Kidney tubule cell (primary cell): ENCODE measurements at regions not wholly inside any gene's neighbourhood (a gene's known extent, or its start where the extent isn't known, plus 50 kb on each side); places are given as distances from the start of the nearest gene placed in this dataset.

Source experiments
- DNase-seq: peaks from one replicate; pipeline ENCODE4 v3.0.0-alpha.2; 2018; ENCODE audit warnings: low spot score

GRCh38 chr1:187236676-187237075, 407.9 kb downstream of the PLA2G4A start:
- no peak for DNase-seq

- no peak for DNase-seq
Measured at GRCh38 chr1:187237542-187237941, 408.8 kb downstream of the PLA2G4A start.

GRCh38 chr1:187241971-187242370, 413.2 kb downstream of the PLA2G4A start:
- DNase-seq: no peak

- DNase-seq: peak; percentile 72
Measured at GRCh38 chr1:187244623-187245022, 415.9 kb downstream of the PLA2G4A start.

- DNase-seq: no peak
Measured at GRCh38 chr1:187245201-187245600, 416.5 kb downstream of the PLA2G4A start.

- no peak for DNase-seq
Measured at GRCh38 chr1:187249196-187249595, 420.4 kb downstream of the PLA2G4A start.

- no peak for DNase-seq
Measured at GRCh38 chr1:187252923-187253322, 424.2 kb downstream of the PLA2G4A start.

GRCh38 chr1:187257476-187257875, 428.7 kb downstream of the PLA2G4A start:
- no peak for DNase-seq

- peak; percentile 2 for DNase-seq
Measured at GRCh38 chr1:187261637-187262036, 432.9 kb downstream of the PLA2G4A start.

GRCh38 chr1:187262731-187263130, 434.0 kb downstream of the PLA2G4A start:
- DNase-seq: no peak

- DNase-seq: peak; percentile 53
Measured at GRCh38 chr1:187264995-187265602, 436.4 kb downstream of the PLA2G4A start.

- no peak for DNase-seq
Measured at GRCh38 chr1:187266051-187266450, 437.3 kb downstream of the PLA2G4A start.

GRCh38 chr1:187267827-187268226, 439.1 kb downstream of the PLA2G4A start:
- no peak for DNase-seq

- DNase-seq: no peak
Measured at GRCh38 chr1:187270256-187270655, 441.5 kb downstream of the PLA2G4A start.

GRCh38 chr1:187275346-187275745, 446.6 kb downstream of the PLA2G4A start:
- no peak for DNase-seq

GRCh38 chr1:187275985-187276575, 447.3 kb downstream of the PLA2G4A start:
- no peak for DNase-seq

- no peak for DNase-seq
Measured at GRCh38 chr1:187276677-187277076, 447.9 kb downstream of the PLA2G4A start.

GRCh38 chr1:187280031-187280430, 451.3 kb downstream of the PLA2G4A start:
- DNase-seq: no peak

GRCh38 chr1:187281085-187281484, 452.3 kb downstream of the PLA2G4A start:
- no peak for DNase-seq

- no peak for DNase-seq
Measured at GRCh38 chr1:187283984-187284383, 455.2 kb downstream of the PLA2G4A start.

- DNase-seq: no peak
Measured at GRCh38 chr1:187294421-187295201, 465.9 kb downstream of the PLA2G4A start.

- DNase-seq: no peak
Measured at GRCh38 chr1:187300081-187300480, 471.3 kb downstream of the PLA2G4A start.

GRCh38 chr1:187306710-187307415, 478.1 kb downstream of the PLA2G4A start:
- DNase-seq: no peak
